ENCODE measurements at regions not wholly inside any gene's neighbourhood (a gene's known extent, or its start where the extent isn't known, plus 50 kb on each side); places are given as distances from the start of the nearest gene placed in this dataset.

DNA sequence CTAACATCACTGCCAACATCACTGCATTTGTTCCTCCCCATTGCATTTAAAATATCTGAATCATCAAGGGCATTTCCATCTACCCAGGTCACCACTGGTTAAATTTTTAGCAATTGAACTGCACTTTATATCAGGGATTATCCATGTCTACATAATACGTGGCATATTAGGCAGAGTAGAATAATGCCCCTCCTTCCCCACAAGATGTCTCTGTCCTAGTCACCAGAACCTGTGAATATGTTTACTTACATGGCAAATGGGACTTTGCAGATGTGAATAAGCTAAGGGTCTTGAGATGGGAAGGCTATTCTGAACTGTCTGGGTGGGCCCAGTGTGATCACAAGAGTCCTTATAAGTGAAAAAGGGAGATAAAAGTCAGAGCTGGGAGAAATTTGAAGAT lies 181.7 kb upstream of the ARID2 start:
- Histone ChIP-seq H3K27me3 (ENCODE audit: control insufficient read depth in 2 of 2, insufficient read depth in 2 of 2, low read length in 2 of 2) (peaks cover 8 to 16% of the 10 kb centered on the region in 2 experiments), H4K20me1 (replicated peaks; ENCODE audit: control insufficient read depth, extremely low read depth, insufficient read depth, low read length) (no peaks in the 10 kb centered on the region), H2AFZ (ENCODE audit: low read depth, low read length) (no peak overlapping the region), H3K4me2 (ENCODE audit: insufficient read depth, low read length) (no peak overlapping the region), H3K36me3 (ENCODE audit: control insufficient read depth in 2 of 2, extremely low read depth in 1 of 2, insufficient read depth in 2 of 2, low read length in 2 of 2) (no peaks in the 10 kb centered on the region), H3K79me2 (ENCODE audit: control insufficient read depth, insufficient read depth, low read length) (no peaks in the 10 kb centered on the region), H3K9ac (replicated peaks; ENCODE audit: extremely low read depth, insufficient read depth, low read length) (no peak overlapping the region), H3K9me1 (replicated peaks; ENCODE audit: control insufficient read depth, extremely low read depth, insufficient read depth, low read length) (no peaks in the 10 kb centered on the region), H3K4me1 (ENCODE audit: control insufficient read depth, extremely low read depth, insufficient read depth, low read length) (no peaks in the 10 kb centered on the region), H3K27ac (ENCODE audit: insufficient read depth, low read depth, low read length) (no peak overlapping the region), H3K9me3 (replicated peaks; ENCODE audit: control insufficient read depth, insufficient read depth, low read length) (no peaks in the 10 kb centered on the region), H3K4me3 (replicated peaks in 1 of 3; ENCODE audit: insufficient read depth in 1 of 3, low read depth in 1 of 3, low read length in 3 of 3) (no peak overlapping the region)
- intact Hi-C loops (cut with micrococcal nuclease) = no loop called here
- TF ChIP-seq EZH2 (IDR thresholded peaks at IDR 0.05; ENCODE audit: borderline replicate concordance, low read depth, low read length, severe bottlenecking) (no peak), JUN (IDR thresholded peaks at IDR 0.05; ENCODE audit: borderline replicate concordance, insufficient read depth, insufficient read length, low read depth) (no peak), POLR2AphosphoS5 (IDR thresholded peaks at IDR 0.05; ENCODE audit: insufficient read depth, low read depth, low read length) (no peak), GATA2 (IDR thresholded peaks at IDR 0.05; ENCODE audit: insufficient read depth, insufficient read length, low read depth, low read length) (no peak), FOS (IDR thresholded peaks at IDR 0.05; ENCODE audit: borderline replicate concordance, insufficient read depth, low read length) (no peak), POLR2A (IDR thresholded peaks at IDR 0.05; ENCODE audit: low read depth, low read length) (no peak), MYC (IDR thresholded peaks at IDR 0.05; ENCODE audit: low read depth, low read length) (no peak)
- TF ChIP-seq, protein P1, sequence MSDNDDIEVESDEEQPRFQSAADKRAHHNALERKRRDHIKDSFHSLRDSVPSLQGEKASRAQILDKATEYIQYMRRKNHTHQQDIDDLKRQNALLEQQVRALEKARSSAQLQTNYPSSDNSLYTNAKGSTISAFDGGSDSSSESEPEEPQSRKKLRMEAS (IDR thresholded peaks at IDR 0.05; ENCODE audit: insufficient read depth, insufficient read length) = no peak
- TF ChIP-seq, protein P2, sequence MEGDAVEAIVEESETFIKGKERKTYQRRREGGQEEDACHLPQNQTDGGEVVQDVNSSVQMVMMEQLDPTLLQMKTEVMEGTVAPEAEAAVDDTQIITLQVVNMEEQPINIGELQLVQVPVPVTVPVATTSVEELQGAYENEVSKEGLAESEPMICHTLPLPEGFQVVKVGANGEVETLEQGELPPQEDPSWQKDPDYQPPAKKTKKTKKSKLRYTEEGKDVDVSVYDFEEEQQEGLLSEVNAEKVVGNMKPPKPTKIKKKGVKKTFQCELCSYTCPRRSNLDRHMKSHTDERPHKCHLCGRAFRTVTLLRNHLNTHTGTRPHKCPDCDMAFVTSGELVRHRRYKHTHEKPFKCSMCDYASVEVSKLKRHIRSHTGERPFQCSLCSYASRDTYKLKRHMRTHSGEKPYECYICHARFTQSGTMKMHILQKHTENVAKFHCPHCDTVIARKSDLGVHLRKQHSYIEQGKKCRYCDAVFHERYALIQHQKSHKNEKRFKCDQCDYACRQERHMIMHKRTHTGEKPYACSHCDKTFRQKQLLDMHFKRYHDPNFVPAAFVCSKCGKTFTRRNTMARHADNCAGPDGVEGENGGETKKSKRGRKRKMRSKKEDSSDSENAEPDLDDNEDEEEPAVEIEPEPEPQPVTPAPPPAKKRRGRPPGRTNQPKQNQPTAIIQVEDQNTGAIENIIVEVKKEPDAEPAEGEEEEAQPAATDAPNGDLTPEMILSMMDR (IDR thresholded peaks at IDR 0.05; ENCODE audit: extremely low read depth in 1 of 2, insufficient read depth in 1 of 2, low read depth in 1 of 2, low read length in 2 of 2) = no peak
- ChIA-PET CTCF (interaction anchor here (2.8 to 10.3 kb wide), 2 partner anchors 179 to 198 kb away, joined by 13 to 337 read pairs; partner anchors contain the start of gene ARID2), POLR2A (no interaction called here)
- DNase-seq (ENCODE audit: low read depth, low spot score) = no peak
- dilution Hi-C loops (cut with MboI; ENCODE audit: extremely low pct_ligation_motif_present, low sequenced_read_pairs) = no loop called here
- no peak for FAIRE-seq
- BruUV-seq (replicated peaks) = no TSS peak

Data from endothelial cell of umbilical vein (primary cell).